Hematopoietic multipotent progenitor cell treated with erythropoietin and hydrocortisone succinate and interleukin-3 and kit ligand, for 6 days (in vitro differentiated cells): ENCODE measurements at regions not wholly inside any gene's neighbourhood (a gene's known extent, or its start where the extent isn't known, plus 50 kb on each side); places are given as distances from the start of the nearest gene placed in this dataset.
"Not testable (repeated sequence)": the region's sequence is repeated elsewhere in the genome, so short reads cannot be mapped to it uniquely, and the experiment has no call there.

Experiments used
- DNase-seq: peaks from one replicate; pipeline ENCODE4 v3.0.0-alpha.2; 2015

DNA sequence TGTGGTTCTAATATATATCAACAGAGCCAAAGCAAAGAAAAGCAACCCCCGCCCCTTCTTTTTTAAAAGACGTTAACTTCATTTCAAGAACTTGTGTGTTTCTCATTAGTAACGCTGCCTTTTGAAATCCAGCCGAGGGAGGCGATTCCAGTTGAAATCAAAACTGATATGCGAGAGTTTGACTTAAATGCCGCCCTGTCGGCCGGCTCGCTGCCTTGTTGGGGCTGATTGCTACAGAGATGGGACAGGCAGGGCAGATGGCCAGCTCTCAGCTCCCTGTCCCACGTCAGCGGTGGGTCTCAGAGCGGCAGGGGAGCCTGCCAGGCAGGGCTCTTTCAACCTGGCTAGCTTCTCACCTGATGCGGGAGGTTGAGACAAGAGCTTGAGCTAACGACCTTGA is 51.9 kb upstream of the ALX4 start:
- no peak for DNase-seq

GRCh38 chr11:44363116-44363515 is 53.2 kb upstream of the ALX4 start:
- no peak for DNase-seq

DNA sequence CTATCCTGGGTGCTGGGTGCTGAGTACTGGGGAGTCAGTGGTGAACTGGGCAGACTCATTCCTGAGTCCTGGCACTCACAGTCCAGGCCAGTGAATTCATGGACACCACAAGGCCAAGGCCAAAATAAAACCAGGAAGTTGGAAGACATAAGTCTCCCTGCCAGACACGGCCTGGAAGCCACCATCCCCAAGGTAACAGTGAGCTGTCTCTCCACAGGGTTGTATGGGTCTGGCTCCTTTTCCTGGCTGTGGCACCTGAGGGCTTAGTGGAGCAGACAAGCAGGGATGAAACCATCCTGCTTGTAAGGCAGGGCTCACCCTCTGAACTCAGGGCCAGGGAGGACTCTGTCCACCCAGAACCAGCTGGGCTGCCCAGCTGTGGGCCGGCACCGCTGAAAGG is 54.7 kb upstream of the ALX4 start:
- no peak for DNase-seq

- no peak for DNase-seq
Measured at GRCh38 chr11:44365616-44366015, 55.7 kb upstream of the ALX4 start.

DNA sequence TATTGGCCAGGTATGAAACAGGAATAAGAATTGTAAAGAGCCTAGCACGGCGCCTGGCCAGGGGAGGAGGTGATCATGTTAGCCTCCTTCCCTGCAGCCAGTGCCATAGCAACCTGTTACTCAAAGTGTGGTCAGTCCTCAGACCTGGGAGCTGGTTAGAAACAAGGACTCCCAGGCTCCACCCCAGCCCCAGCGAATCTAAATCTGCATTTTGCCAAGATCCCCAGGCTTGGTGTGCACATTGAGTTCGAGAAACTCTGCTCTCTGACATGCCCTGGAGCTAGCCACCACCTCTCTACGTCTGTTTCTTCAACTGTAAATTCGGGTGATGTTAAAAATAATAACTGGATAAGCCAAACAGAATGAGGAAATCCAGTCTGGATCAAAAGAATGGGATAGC is 56.1 kb upstream of the ALX4 start:
- DNase-seq: no peak

DNA sequence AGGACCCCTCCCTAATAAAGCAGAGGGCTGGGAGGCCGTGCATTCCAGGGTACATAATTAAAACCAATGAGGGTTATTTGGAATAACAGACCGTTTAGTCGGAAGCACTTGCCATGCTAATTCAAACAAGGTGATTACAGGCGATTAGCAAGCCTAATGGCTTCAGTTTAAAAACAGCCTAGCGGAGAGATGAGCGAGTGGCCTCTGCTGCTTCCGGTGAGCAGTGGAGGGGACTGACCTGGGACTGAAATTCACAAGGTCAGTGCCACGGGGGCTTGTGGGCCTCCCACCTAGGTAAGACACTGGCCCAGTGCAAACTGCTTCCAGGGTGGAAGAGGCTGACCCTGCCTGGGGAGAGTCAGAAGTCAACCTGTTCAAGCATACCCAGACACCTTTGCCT is 56.8 kb upstream of the ALX4 start:
- no peak for DNase-seq

DNA sequence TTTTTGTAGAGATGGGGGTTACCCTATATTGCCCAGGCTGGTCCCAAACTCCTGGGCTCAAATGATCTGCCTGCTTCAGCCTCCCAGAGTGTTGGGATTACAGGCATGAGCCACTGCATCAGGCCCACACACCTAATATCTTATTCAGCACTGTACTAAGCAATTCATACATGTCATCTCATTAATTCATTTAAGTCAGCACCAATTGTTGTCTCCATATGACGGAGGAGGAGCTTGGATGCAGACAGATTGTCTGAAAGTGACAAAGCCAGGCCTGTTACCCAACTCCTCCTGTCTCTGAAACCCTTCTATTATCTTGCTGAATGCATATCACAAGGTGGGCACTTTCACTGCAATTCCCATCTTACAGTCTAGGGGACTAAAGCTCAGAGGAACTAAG is 57.5 kb upstream of the ALX4 start:
- DNase-seq: no peak

DNA sequence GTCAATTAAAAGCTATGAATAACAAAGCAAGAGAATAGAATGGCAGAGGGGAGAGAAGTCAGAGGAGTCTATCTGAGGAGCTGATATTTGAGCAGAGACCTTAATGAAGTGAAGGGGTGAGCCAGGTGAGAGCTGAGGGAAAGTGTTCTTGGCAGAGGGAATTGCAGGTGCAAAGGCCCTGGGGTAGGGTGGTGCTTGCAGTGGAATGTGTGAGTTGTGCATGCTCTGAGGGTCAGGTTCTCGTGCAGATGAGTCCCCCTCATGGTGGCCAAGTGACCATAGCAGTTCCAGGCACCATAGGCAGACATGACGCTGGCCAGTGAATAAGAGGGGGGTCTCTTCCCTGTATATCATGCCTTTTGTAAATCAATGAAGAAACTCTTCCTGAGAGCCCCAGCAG is 58.9 kb upstream of the ALX4 start:
- no peak for DNase-seq

- not testable (repeated sequence) for DNase-seq
Measured at GRCh38 chr11:44371042-44371441, 61.1 kb upstream of the ALX4 start.

DNA sequence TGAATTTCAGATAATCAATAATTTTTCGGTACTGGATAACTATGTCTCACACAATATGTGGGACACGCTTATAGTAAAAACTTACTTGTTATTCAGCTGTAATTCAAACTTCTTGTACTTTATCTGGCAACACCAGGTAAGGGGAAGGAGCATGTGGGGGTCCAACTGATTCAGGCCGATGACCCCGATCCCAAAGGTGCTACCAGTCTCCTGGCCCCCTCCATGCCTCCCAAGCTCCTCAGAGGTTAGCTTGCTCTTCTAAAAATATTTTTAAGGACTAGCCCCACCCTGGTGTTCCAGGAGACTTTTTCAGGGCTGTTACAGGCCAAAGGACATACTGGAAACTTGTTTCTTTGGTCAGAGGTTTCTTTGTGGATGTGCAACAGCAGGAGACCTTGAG is 61.8 kb upstream of the ALX4 start:
- no peak for DNase-seq

DNA sequence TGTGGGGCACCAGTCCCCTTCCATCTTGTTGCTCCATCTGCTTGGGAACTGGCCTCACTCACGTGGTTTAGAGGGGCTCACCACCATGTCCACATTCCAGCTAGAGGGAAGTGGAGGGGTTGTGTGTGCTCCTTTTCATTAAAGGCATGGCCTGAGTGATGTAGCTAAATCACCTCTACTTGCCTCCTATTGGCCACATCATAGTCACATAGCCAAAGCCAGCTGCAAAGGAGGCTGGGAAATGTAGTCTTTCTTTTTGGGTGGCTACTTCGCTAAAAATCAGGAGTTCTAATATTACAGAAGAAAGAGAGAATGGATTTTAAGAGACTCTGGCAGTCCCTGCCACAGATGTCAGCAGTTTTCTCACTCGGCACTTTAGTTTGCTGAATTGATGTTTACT is 63.0 kb upstream of the ALX4 start:
- no peak for DNase-seq

DNA sequence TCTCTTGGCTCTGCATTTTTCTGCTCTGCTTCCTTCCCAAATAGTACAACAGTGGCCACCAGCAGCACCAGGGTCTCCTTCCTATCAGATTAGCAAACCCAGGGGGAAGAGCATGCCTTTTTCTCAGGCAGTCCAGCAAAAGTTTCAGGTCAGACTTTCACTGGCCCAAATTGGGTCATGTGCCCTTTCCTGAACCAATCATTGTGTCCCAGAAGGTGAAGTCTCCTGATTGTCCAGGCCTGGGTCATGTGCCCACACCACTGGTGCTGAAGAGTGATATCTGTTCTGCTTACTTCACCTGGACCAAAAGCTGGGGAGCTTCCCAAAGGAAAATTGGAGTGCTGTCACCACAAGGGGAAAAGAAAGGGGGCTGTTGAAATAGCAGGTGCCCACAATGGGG is 64.1 kb upstream of the ALX4 start:
- no peak for DNase-seq

DNA sequence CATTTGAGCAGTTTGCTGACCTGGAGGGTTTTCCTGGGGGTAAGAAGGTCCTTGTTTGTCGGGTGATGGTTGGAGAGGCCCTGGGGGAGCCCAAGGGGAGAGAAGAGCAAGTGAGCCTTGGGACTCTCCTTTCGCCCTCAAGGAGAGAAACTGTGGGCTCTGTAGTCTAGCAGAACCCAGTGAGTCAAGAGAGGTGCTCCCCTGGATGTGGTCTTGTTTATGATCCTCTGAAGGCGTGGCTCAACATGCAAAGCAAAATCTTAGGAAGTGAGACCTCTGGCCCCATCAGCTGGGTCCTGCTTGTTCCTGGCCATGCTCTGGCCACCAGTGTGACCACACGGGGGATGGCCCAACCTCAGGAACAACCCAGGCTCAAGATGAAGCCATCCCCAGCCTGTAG is 66.5 kb upstream of the ALX4 start:
- no peak for DNase-seq

DNA sequence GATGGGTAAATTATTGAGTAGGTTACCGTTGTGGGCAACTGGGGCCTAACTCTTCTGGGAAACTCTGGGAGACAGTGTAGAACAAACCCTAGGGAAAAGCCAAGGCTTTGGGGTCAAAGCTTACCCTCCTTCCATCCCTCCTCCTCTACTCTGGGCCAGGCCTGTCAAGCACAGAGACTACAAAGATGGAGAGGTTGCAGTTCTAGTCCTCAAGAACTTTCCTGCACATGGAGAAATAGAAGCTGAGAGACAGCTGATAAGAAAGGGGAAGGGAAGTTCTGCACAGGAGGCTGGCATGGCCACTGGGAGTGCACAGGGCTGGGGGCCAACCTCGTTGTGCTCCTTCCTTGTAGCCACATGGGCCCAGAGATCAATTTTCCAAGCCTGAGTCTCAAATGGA is 67.2 kb upstream of the ALX4 start:
- peak; percentile 30 for DNase-seq

GRCh38 chr11:44377914-44378321 is 68.0 kb upstream of the ALX4 start:
- DNase-seq: peak; percentile 64

DNA sequence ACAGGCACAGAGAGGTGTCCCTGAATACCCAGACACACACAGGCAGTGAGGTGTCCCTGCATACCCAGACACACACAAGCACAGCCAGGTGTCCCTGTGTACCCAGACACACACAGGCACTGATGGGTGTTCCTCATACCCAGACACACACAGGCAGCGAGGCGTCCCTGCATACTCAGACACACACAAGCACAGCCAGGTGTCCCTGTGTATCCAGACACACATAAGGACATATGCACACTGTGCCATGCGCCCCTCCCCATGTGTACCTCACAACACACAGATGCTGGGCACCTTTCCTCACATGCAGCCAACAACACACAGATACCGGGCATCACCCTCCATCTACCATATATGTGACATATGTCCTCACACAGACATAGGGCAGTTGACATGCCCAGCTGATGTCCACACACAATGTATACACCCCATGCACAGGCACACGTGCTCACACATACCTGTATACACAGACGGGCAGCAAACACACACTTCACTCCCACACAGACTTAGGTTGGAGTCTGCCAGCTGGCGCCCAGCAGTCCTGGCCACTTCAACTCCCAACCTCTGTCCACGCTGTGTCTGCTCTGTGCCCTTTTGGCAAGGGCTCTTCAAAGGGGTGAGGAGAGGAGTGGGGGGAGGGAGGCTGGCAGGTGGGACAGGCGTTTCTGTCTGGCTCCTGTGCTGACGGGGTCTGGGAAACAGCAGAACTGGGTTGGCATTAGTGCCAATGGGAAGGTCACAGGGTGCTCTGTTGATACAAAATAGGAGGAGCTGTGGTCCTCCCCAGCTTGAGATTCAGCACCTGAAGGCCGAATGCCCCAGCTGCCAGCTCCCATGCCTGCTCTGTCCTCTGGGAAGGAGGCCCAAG is 69.4 kb upstream of the ALX4 start:
- DNase-seq: no peak

- DNase-seq: no peak
Measured at GRCh38 chr11:44380009-44380313, 70.0 kb upstream of the ALX4 start.

- no peak for DNase-seq
Measured at GRCh38 chr11:44380820-44381219, 70.9 kb upstream of the ALX4 start.

DNA sequence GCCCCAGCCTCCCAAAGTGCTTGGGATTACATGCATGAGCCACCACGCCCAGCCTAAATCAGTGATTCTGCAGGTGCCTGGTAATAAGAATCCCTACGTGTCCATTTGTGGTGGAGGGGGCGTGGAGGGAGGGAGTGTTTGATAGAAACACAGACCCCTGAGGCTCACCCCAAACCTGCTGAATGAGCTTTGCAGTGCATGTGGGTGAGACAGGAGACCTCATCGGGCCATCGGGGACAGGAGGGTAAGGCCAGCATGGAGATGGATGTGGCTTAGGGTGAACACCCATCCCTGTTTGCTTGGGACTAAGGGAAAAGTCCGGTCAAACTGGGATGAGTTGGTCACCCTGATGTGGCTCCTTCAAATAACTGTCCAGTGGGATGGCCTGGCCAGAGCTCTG is 71.3 kb upstream of the ALX4 start:
- DNase-seq: no peak

DNA sequence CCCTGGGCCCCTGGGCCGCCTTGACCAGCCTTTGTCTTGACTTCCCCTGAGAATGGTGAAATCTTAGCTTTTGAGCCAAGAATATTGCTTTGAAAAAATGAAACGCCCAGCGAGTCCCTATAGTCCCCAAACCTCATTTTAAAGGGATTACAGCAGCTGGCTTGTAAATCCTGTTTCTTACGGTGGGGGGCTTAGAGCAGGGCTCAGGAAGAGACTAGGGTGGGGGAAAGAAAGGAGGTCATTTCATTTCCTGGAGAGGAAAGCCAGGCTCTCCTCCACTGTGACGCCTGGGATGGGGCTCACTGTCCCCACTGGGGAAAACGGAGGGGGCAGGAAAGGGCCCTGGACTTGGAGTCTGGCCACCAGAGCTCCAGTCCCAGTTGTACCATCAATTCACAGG is 72.2 kb upstream of the ALX4 start:
- no peak for DNase-seq

- no peak for DNase-seq
Measured at GRCh38 chr11:44382656-44383240, 72.8 kb upstream of the ALX4 start.

DNA sequence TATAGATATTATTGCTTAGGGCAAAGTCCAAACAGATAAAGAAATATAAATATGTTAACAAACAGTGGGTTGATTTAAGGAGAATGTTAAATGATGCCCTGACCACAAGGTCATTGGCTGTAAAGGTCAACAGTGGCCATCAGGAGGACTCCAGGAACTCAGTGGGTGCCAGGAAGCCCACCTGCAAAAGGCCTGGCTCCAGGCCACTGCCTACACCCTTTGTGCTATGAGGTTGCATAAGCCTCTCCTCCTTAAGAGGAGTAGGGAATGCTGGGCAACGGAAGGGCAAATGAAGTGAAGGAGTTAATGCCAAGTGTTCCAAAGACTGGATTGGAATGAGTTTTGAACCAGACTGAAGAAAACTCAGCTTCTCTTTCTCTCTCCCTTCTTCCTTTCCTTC is 73.3 kb upstream of the ALX4 start:
- DNase-seq: no peak

DNA sequence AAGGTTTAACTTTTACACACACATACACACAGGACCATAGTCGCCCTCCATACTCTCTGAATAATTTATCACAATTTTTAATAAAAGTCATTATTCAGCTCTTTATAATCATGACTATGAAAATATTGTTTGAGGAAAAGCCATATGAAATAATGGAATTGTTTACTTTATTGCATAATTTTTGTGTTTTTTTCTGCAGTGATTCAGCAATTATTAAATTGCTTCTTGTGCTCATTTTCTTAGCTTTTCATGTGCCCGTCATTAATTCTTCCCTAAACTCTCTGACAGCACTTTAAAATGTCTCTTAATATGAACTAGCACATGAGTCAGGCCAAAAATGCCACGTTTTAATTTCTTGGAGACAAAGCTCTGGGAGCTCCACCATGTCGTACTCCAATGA is 77.5 kb upstream of the ALX4 start:
- no peak for DNase-seq

- no peak for DNase-seq
Measured at GRCh38 chr11:44387825-44388224, 77.9 kb upstream of the ALX4 start.
